Activated CD8-positive, alpha-beta memory T cell treated with anti-CD3 and anti-CD28 coated beads, Interleukin-2, amount 50 U/mL, for 24 hours (primary cell): ENCODE measurements at regions not wholly inside any gene's neighbourhood (a gene's known extent, or its start where the extent isn't known, plus 50 kb on each side); places are given as distances from the start of the nearest gene placed in this dataset.

Experiments used
- DNase-seq: peaks from one replicate; pipeline ENCODE4 v3.0.0-alpha.2; 2020; ENCODE audit errors: extremely low read depth

GRCh38 chr6:105494688-105495087 lies 91.8 kb upstream of the PREP start:
- no peak for DNase-seq

GRCh38 chr6:105493736-105494135 lies 90.9 kb upstream of the PREP start:
- no peak for DNase-seq

GRCh38 chr6:105492706-105493673 lies 90.1 kb upstream of the PREP start:
- no peak for DNase-seq

- no peak for DNase-seq
Observed at GRCh38 chr6:105489216-105489530, 86.3 kb upstream of the PREP start.

DNA sequence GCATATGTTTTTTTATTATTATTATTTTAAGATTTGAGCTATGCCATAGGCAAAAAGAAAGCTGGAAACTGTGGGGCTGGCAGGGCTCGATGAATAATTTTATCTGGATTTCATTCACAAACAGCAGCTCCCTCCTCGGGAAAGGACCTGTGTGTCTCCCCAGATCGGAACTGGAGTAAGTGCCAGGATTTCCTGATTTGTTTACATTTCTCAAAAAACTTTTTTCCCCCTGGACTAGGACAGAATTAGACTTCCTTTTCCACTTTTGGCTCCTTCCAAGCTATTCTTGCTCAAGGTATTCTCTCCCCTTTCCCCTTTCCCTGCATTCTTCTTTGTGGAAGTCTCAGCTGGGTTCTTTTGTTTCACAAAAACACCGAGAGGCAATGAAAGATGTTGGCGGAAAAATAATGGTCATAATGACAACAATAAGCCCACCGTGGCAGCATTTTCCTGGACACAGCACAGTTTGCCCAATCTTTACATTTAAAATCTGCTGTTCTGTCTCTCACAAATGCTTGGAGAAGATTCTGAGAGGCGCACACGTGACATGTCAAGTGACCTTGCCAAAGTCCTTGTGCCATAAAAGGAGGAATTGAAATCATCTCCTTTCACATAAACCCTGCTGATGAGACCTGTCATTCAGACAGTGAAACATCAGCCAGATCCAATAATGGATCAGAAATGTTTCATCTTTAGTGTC lies 85.8 kb upstream of the PREP start:
- DNase-seq = no peak

- no peak for DNase-seq
Observed at GRCh38 chr6:105487040-105487790, 84.3 kb upstream of the PREP start.

DNA sequence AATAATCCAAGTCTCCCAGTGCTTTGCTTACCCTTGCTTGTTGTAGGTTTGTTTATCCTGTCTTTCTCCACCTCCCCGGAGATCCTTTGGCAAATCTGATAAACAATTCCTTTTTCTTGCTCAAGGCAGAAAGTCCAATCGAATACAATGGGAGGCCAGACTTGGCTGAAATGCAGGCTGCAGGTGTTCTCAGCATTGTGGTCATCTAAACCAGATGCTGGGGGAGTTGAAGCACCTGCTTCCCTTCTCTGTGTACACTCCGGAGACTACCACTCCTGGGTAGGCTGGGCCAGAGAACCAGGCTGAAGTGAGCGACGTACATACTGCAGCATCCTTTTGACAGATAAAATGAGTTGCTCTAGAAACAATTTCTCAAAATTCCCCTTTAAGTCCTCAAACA lies 82.6 kb upstream of the PREP start:
- DNase-seq = no peak

DNA sequence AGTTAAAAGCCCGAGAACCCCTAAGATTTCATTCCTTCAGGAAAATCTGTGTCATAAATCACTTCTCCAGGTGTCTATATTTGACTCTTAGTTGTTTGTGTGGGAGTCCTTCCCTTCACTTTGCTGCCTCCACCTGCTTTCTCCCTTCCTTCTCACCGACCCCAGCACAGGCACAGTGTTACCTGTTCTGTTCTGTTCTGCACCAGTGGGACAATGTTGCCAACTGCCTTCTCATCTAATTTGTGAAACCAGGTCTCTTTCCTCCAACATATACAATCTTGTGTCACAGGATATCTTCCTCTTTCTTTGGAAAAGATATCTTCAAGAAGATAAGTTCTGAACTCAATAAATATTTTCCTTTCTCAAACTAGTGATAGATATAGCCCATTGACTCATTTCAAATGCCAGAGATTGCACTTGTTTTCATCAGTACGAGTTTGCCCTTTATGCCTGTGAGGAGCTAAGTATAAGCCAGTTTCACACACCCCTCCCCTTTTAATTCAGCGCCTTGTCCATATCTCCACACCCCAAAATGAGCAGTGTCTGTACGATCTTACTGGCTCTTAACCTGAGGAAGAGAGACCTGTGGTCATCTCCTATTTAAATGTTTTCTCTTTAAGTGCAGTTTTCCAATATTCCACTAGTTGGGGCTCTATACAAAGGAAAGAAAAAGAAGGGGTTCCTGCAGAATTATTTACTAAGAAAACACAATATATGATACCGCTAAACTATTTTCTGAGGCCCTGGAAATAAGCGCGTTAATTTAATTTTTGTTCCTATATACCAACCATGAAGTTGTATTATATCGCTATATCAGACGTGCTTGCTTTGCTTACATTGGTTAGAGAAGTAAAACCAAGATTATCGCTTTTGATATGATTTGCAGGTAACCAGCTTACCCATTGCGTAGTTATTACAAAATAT lies 81.6 kb upstream of the PREP start:
- DNase-seq = no peak

DNA sequence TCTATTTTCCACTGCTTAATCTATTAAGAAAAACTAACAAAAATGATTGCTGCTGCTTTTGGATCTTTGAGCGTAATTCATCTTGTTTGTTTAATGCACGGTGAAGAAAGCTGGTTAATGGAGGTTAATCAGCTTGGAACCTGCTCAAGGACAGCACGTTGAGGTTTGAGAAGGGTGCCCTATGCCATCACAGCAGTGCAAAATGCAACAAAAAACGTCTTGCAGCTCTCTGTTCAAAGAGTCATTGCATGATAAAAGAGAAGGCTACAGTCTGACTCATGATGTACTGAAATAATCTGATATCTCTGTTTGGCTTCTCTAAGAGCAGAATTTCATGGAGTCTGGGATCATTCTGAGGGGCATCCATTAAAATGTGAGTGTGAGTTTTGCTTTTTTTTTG lies 80.6 kb upstream of the PREP start:
- no peak for DNase-seq

GRCh38 chr6:105482921-105483320 lies 80.0 kb upstream of the PREP start:
- no peak for DNase-seq

GRCh38 chr6:105482227-105482844 lies 79.5 kb upstream of the PREP start:
- DNase-seq = no peak

- no peak for DNase-seq
Observed at GRCh38 chr6:105476978-105477377, 74.1 kb upstream of the PREP start.

DNA sequence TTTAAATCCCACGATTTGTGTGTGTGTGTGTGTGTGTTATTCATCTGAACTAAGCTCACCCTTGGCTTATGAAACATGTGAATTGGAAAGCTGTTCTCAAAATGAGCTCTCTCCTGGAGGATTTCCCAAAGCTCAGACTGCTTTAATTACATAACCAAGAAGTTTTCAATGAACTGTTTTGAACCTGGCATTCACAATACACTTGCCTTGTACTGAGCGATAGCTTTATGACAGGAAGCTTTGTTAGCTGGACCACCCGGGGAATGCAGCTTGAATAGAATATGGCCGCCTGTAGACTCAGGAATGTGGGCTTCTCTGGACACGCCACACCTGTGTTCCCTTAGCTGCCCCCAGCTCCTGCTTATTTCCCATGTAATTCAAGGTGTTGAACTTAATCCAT lies 71.4 kb upstream of the PREP start:
- no peak for DNase-seq

DNA sequence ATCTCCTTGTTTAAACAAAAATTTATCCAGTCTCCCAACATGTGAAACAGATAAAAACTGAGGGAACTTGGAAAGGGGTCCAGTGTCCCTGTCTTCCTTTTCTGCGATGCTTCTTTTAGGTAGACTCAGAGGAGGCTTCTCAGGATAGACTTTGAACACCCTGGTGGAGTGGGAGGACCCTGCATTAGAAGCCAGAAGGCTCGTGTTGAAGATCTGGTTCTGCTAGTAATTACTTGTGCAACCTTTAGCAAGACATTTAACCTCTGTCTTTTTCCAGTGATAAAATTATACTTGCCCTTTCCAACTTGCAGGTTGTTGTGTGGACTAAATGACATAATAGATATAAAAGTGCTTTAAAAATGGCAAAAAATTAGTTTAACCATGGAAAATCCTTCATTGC lies 67.1 kb upstream of the PREP start:
- no peak for DNase-seq

DNA sequence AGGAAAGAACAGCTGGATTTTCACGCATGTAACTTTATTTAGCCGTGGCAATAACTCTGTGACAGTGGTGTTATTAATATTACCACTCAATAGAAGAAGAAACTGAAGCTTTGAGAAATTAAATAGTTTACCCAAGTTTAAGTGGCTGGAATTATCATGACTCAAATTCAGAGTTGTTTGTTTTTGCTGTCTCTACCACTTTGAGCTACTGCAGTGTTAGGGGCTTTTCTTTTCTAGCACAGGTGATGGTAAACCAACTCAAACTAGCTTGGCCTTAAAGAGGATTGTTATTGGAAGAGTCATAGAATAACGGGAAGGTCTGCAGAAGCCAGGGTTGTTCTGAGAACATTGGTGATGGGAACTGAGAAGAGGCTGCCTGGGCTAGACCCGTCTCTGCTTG lies 66.0 kb upstream of the PREP start:
- DNase-seq = no peak

DNA sequence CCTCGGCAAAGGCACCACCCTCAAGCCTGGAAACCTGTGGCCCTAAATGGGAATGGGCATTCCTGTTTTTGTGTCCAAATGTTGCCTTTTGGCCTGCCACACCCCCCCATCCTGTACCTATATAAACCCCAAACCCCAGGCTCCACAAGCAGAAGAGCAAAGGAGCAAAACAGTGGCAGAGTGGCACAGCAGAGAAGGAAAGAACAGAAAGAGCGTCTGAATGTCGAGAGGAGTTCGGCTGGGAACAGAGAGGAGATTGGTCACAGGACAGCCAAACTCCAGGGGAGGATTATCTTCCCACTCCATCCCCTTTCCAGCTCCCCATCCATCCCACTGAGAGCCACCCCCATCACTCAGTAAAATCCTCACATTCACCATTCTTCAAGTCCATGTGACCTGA lies 58.0 kb upstream of the PREP start:
- DNase-seq = no peak

DNA sequence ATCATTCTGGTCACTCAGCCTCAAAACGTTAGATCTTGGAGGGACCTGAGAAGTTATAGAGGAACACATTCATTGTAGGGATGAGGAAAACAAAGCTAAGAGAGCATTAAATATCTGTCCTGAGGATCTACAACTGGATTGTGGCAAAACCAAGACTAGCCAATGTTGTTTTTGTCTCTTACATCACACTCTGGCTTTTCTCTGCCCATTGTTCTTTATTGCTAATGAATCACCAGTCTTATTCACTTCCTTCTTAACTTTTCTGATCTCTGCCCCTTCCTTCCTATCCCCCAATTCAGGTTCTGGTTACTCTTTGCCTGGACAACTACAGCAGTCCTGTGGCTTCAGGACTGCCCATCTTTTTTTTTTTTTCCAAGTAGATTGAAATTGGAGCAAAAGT lies 57.0 kb upstream of the PREP start:
- no peak for DNase-seq

- no peak for DNase-seq
Observed at GRCh38 chr6:105459049-105459448, 56.2 kb upstream of the PREP start.

DNA sequence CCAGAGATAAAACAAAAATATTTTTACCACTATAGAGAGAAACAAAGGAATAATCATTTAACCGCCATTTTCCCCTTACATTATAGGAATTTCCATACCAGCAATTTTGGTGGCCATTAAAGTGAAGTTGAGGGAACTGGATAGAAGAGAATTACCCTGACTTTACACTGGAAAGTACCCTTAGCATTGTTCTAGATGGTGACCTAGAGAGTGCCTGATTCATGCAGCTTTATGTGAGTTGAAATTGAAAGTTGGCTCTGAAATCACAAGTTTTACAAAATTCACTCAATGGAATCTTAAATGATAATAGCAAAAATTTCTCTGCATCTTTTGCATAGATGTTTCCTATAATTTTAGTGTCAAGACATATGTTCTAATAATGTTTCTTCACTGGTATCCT lies 55.7 kb upstream of the PREP start:
- DNase-seq = no peak

DNA sequence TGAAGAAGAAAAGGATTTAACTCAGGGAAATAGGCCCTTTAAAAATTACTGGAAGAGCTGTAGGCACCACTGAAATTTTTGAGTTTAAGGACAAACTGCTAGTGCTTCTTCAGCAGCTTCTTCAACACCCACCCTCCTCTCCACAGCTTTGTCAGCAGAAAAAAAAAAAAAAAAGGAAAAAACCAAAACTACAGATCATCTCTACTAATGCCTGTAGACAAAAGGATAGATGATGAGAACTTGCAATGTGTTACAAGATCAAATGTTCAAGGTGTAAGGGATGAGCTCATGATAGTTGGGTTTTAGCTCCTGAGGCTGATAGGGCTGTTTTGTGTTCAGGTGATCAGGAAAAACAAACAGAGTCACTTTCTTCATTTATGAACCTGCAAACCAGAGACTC lies 55.2 kb upstream of the PREP start:
- no peak for DNase-seq

GRCh38 chr6:105453968-105454367 lies 51.1 kb upstream of the PREP start:
- no peak for DNase-seq
